Retinal pigment epithelial cell (primary cell): ENCODE measurements at regions not wholly inside any gene's neighbourhood (a gene's known extent, or its start where the extent isn't known, plus 50 kb on each side); places are given as distances from the start of the nearest gene placed in this dataset.

ENCODE experiments used
- DNase-seq: peaks from one replicate; pipeline ENCODE4 v3.0.0-alpha.2; 2010; ENCODE audit warnings: low read depth
- H3K4me3 ChIP-seq: 2 replicates; pipeline ENCODE4 v1.5.1; 2011; ENCODE audit warnings: mild to moderate bottlenecking, low read length, control low read depth, moderate library complexity
- CTCF ChIP-seq: conservative IDR thresholded peaks from 2 replicates; pipeline ENCODE4 v1.5.1; 2011; ENCODE audit warnings: low read depth, low read length, control low read depth, inconsistent platforms

- no peak for DNase-seq
- no peak overlapping the region for H3K4me3 ChIP-seq
- TF ChIP-seq CTCF, result no peak
Measured at GRCh38 chr3:163538387-163538786, 1539.9 kb downstream of the SI start.

GRCh38 chr3:163533381-163533780 lies 1544.9 kb downstream of the SI start:
- DNase-seq, result no peak
- H3K4me3 ChIP-seq, result no peak overlapping the region
- TF ChIP-seq CTCF, result no peak

GRCh38 chr3:163523375-163523774 lies 1554.9 kb downstream of the SI start:
- TF ChIP-seq CTCF, result no peak
- no peak overlapping the region for H3K4me3 ChIP-seq
- DNase-seq, result no peak

- DNase-seq, result no peak
- TF ChIP-seq CTCF, result no peak
- H3K4me3 ChIP-seq, result no peak overlapping the region
Measured at GRCh38 chr3:163521261-163521660, 1557.0 kb downstream of the SI start.

GRCh38 chr3:163518065-163518464 lies 1560.2 kb downstream of the SI start:
- H3K4me3 ChIP-seq, result no peak overlapping the region
- no peak for DNase-seq
- no peak for TF ChIP-seq CTCF

GRCh38 chr3:163513149-163513657 lies 1565.1 kb downstream of the SI start:
- no peak overlapping the region for H3K4me3 ChIP-seq
- no peak for TF ChIP-seq CTCF
- DNase-seq, result no peak

GRCh38 chr3:163508206-163508605 lies 1570.1 kb downstream of the SI start:
- TF ChIP-seq CTCF, result no peak
- no peak for DNase-seq
- no peak overlapping the region for H3K4me3 ChIP-seq
